ENCODE measurements at regions not wholly inside any gene's neighbourhood (a gene's known extent, or its start where the extent isn't known, plus 50 kb on each side); places are given as distances from the start of the nearest gene placed in this dataset.

DNA sequence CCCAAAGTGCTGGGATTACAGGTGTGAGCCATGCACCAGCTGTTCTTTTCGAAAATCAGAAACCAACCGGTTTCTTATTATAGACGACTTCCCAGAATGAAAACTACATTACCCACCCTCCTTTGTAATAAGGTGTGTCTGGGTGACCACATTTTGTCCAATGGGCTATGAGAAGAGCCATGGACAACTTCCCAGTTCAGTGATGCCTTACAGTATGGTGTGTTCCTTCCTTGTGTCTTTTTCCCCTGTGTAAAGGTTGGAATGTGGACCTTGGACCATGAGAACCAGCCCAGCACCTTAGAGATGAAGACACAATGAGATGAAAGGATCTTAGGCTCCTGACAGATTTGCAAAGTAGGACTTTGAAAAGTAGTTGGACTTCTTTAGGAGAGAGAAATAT lies 85.0 kb upstream of the ATF7IP2 start:
- TF ChIP-seq, protein P1, sequence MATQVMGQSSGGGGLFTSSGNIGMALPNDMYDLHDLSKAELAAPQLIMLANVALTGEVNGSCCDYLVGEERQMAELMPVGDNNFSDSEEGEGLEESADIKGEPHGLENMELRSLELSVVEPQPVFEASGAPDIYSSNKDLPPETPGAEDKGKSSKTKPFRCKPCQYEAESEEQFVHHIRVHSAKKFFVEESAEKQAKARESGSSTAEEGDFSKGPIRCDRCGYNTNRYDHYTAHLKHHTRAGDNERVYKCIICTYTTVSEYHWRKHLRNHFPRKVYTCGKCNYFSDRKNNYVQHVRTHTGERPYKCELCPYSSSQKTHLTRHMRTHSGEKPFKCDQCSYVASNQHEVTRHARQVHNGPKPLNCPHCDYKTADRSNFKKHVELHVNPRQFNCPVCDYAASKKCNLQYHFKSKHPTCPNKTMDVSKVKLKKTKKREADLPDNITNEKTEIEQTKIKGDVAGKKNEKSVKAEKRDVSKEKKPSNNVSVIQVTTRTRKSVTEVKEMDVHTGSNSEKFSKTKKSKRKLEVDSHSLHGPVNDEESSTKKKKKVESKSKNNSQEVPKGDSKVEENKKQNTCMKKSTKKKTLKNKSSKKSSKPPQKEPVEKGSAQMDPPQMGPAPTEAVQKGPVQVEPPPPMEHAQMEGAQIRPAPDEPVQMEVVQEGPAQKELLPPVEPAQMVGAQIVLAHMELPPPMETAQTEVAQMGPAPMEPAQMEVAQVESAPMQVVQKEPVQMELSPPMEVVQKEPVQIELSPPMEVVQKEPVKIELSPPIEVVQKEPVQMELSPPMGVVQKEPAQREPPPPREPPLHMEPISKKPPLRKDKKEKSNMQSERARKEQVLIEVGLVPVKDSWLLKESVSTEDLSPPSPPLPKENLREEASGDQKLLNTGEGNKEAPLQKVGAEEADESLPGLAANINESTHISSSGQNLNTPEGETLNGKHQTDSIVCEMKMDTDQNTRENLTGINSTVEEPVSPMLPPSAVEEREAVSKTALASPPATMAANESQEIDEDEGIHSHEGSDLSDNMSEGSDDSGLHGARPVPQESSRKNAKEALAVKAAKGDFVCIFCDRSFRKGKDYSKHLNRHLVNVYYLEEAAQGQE (IDR thresholded peaks at IDR 0.05; ENCODE audit: low read depth, low read length), result no peak
- TF ChIP-seq, protein P2, sequence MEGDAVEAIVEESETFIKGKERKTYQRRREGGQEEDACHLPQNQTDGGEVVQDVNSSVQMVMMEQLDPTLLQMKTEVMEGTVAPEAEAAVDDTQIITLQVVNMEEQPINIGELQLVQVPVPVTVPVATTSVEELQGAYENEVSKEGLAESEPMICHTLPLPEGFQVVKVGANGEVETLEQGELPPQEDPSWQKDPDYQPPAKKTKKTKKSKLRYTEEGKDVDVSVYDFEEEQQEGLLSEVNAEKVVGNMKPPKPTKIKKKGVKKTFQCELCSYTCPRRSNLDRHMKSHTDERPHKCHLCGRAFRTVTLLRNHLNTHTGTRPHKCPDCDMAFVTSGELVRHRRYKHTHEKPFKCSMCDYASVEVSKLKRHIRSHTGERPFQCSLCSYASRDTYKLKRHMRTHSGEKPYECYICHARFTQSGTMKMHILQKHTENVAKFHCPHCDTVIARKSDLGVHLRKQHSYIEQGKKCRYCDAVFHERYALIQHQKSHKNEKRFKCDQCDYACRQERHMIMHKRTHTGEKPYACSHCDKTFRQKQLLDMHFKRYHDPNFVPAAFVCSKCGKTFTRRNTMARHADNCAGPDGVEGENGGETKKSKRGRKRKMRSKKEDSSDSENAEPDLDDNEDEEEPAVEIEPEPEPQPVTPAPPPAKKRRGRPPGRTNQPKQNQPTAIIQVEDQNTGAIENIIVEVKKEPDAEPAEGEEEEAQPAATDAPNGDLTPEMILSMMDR (IDR thresholded peaks at IDR 0.05), result no peak
- TF ChIP-seq RFX5 (IDR thresholded peaks at IDR 0.05; ENCODE audit: low read length) (no peak), RAD21 (IDR thresholded peaks at IDR 0.05; ENCODE audit: low read length) (no peak), ELF1 (IDR thresholded peaks at IDR 0.05) (no peak), SIN3A (IDR thresholded peaks at IDR 0.05; ENCODE audit: borderline replicate concordance, low read depth, low read length) (no peak), YY1 (IDR thresholded peaks at IDR 0.05; ENCODE audit: low read depth) (no peak)
